GM21526 (cell line): ENCODE measurements at regions not wholly inside any gene's neighbourhood (a gene's known extent, or its start where the extent isn't known, plus 50 kb on each side); places are given as distances from the start of the nearest gene placed in this dataset.
"Not testable (repeated sequence)": the region's sequence is repeated elsewhere in the genome, so short reads cannot be mapped to it uniquely, and the experiment has no call there.

Experiments
- ATAC-seq: cut with Tn5 transposase; IDR thresholded peaks from one replicate; pipeline ENCODE4 v1.9.1; 2021; ENCODE audit warnings: moderate library complexity; ENCODE audit not compliant: unreplicated experiment, low FRiP score

GRCh38 chr12:19894803-19895202 lies 455.5 kb downstream of the AEBP2 start:
- ATAC-seq: no peak

GRCh38 chr12:19895246-19896020 lies 456.1 kb downstream of the AEBP2 start:
- ATAC-seq: no peak

GRCh38 chr12:19896041-19896440 lies 456.7 kb downstream of the AEBP2 start:
- no peak for ATAC-seq

GRCh38 chr12:19896534-19896933 lies 457.2 kb downstream of the AEBP2 start:
- no peak for ATAC-seq

- ATAC-seq: no peak
Observed at GRCh38 chr12:19897900-19898408, 458.7 kb downstream of the AEBP2 start.

DNA sequence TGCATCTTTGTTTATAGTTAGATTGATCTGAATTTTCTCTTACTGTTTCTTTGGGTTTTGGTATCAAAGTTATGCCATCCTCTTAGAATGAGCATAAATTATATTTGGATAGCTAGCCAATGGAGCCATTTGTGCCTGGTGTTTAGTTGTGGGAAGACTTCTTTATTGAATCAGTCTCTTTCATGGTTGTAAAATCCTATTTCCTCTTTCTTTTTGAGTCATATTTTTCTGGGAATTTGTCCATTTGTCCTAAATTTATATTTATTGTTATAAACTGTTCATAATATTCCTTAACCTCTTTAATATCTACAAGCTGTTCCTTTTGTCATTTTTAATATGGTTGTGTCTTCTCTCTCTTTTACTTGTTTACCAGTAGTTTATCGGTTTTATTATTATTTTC lies 462.5 kb downstream of the AEBP2 start:
- no peak for ATAC-seq

DNA sequence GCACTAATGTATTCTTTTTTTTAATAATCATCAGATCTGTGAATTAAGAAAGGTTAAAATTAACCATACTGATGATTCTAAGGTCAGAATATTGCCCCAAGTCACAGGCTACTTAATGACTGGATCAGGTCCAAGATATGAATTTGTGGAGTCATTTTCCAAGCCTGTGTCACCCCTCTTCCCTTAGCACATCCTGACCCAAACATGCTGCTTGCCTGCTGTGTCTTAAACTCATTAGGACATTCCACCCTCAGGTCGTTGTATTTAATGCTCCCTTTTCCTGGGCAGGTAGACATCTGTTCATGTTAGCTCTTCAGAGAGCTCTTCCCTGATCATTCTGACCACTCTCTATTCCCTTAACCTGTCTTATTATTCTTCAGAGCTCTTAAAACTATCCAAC lies 463.5 kb upstream of the PDE3A start:
- no peak for ATAC-seq

- no peak for ATAC-seq
Observed at GRCh38 chr12:19908830-19909229, 459.5 kb upstream of the PDE3A start.

DNA sequence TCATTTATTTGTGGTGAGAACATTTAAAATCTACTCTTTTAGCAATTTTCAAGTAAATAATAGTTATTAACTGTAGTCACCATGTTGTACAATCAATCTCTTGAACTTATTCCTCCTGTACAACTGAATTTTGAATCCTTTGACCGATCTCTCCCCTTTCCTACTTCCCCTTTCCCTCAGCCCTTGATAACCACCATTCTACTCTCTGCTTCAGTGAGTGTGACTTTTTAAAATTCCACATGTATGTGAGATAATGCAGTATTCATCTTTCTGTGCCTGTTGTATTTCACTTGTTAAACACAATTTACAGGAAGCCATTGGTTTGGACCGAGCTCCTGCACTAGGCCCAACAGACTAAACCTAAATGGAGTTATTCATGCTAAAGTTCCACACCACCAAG lies 458.9 kb upstream of the PDE3A start:
- no peak for ATAC-seq

- no peak for ATAC-seq
Observed at GRCh38 chr12:19910681-19911080, 457.7 kb upstream of the PDE3A start.

GRCh38 chr12:19912991-19913390 lies 455.3 kb upstream of the PDE3A start:
- ATAC-seq: no peak

- ATAC-seq: no peak
Observed at GRCh38 chr12:19915392-19916195, 452.7 kb upstream of the PDE3A start.

DNA sequence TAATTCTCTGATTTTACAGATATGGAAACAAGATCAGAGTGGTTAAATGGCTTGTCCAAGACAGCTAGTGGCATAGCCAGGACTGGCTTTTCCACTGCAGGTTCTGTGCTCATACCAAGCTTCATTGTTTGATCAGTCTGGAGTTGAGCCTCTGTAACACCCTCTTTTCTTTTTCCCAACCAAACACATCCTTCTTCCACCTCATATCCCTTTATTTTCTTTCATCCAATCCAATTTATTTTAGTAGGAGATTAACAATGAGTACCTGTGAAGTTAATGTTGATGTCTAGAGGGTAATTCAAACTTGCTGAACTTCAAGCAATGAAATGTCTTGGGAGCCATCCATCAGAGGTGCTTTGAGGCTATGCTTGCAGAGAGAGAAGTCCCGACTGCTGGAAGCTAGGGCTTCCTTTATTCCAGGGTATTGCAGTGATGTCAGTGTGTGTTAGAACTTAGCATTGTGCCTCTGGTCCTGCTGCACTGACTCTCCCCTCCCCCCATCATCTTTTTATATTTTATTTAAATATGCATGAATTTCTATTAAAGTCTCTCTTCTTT lies 452.1 kb upstream of the PDE3A start:
- ATAC-seq: no peak

DNA sequence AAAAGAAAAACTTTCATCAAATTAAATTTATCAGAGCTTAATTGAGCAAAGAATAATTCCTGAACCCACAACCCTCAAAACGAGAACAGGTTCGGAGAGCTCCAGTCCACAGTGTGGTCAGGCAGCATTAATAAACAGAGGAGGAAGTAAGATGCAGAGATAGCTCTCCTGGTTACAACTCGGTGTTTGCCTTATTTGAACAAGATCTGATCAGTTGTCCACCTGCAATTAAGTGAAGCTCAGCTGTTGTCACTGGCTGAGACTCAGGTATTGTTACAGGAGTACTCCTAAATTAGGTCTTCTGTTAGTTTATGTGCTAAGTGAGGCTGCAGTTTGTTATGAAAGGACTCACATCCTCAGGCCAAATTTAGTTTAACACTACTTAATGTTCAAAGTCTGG lies 451.4 kb upstream of the PDE3A start:
- ATAC-seq: no peak

DNA sequence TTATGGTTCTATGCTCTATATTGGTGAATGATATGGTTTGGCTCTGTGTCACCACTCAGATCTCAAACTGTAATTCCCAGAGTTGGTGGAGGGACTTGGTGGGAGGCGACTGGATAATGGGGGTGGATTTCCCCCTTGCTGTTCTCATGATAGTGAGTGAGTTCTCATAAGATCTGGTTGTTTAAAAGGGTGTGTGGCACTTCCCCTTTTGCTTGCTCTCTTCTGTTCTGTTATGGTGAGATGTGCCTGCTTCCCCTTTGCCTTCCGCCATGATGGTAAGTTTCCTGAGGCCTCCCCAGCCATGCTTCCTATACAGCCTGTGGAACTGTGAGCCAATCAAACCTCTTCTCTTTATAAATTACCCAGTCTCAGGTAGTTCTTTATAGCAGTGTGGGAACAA lies 446.6 kb upstream of the PDE3A start:
- not testable (repeated sequence) for ATAC-seq

GRCh38 chr12:19922717-19923116 lies 445.6 kb upstream of the PDE3A start:
- no peak for ATAC-seq

DNA sequence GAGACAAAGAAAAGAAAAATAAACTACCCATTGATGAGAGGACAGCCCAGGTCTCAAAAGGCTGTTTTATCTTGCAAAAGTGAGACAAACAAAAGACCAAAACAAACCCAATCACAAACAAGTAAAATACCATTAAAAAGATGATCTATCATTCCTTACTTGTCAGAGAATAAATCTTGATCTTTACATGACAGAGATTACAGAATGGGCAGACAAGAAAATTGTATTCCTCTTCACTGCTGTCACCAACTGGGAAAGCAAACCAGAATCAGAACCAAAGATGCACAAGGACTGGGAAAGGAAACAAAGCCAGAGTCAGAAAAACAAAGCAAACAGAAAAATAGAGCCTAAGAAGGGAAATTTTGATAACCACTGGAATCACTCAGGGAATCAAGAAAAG lies 444.0 kb upstream of the PDE3A start:
- no peak for ATAC-seq

GRCh38 chr12:19925841-19926240 lies 442.5 kb upstream of the PDE3A start:
- no peak for ATAC-seq

- ATAC-seq: no peak
Observed at GRCh38 chr12:19926266-19926665, 442.1 kb upstream of the PDE3A start.

DNA sequence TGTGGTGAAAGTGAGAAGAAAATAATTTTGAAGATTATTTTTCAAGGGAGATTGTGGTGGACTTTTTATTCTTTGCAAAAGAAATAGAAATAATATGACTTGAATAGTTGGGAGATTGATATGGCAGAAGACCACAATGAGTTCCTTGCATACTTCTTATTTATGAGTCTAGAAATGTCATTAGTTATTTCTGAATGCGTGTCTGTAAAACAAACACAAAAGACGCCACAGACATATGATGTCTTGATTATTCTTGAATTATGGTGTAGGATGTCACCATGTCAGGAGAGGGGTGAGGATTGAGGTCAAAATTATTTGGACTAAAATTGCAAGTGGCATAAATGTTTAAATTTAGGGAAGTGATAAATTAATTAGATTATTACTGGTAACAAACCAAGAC lies 440.7 kb upstream of the PDE3A start:
- ATAC-seq: no peak

GRCh38 chr12:19932413-19932812 lies 435.9 kb upstream of the PDE3A start:
- no peak for ATAC-seq
